ENCODE measurements at regions not wholly inside any gene's neighbourhood (a gene's known extent, or its start where the extent isn't known, plus 50 kb on each side); places are given as distances from the start of the nearest gene placed in this dataset.

DNA sequence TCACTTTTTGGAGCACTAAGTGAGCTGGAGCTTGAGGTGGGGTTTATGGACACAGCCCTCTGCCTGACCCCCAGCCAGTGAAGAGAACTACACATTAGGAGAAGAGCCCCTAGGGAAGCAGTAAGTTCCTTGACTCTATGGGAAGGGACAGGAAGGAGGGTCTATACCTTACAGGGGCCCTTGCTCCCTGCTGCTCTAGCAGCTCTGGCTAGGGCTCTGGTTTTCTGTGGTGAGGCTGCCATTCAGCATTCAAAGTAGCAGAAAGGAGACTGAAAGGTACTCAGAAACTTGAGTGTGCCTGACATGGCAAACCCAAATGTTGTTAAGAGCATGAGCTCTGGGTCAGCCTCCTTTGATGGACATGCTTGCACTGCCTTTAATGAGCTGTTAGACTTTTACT lies 144.0 kb upstream of the KIT start:
- Mint-ChIP-seq H3K27me3 (peaks cover 8% of the 10 kb centered on the region), H3K36me3 (ENCODE audit: low read depth) (no peaks in the 10 kb centered on the region), H3K27ac (no peak overlapping the region), H3K4me1 (no peaks in the 10 kb centered on the region), H3K4me3 (no peak overlapping the region)
- DNase-seq (no peak), ATAC-seq (no peak)
- no peaks in the 10 kb centered on the region for H3K9me3 ChIP-seq (ENCODE audit: control insufficient read depth, low read length, poor library complexity, severe bottlenecking)

DNA sequence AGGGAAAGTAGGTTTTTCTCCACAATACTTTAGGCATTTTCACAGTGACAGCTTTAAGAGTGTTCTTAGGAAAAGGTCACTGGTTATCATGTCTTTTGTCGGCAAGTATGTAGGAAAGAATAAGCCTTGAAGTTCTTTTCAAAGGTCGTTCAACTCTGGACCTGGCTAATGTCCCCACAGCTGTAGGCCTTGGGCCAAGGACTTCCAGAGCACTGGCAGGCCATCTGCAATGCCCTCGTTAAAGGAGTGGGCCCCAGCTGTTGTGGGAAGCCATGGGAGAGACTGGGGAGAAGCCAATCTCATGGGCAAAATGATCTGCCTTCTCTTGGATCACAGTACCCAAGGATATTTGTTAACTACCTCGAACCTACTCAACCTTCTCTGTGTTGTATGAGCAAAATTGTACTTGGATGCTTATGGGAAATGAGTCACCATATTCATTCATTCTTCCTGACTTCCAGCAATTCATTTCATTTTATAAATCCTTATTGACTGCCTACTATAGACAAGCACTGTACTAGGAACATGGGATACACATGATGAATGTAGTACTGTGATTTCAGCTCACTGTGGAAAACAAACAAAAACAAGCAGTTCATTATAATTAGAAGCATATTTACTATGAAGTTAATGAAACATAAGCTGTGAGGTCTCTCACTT lies 141.1 kb upstream of the KIT start:
- Mint-ChIP-seq H3K4me1 (no peaks in the 10 kb centered on the region), H3K27me3 (peaks cover 8% of the 10 kb centered on the region), H3K27ac (no peak overlapping the region), H3K4me3 (no peak overlapping the region), H3K36me3 (ENCODE audit: low read depth) (no peaks in the 10 kb centered on the region)
- H3K9me3 ChIP-seq (ENCODE audit: control insufficient read depth, low read length, poor library complexity, severe bottlenecking), result no peaks in the 10 kb centered on the region
- no peak for ATAC-seq
- DNase-seq, result no peak

DNA sequence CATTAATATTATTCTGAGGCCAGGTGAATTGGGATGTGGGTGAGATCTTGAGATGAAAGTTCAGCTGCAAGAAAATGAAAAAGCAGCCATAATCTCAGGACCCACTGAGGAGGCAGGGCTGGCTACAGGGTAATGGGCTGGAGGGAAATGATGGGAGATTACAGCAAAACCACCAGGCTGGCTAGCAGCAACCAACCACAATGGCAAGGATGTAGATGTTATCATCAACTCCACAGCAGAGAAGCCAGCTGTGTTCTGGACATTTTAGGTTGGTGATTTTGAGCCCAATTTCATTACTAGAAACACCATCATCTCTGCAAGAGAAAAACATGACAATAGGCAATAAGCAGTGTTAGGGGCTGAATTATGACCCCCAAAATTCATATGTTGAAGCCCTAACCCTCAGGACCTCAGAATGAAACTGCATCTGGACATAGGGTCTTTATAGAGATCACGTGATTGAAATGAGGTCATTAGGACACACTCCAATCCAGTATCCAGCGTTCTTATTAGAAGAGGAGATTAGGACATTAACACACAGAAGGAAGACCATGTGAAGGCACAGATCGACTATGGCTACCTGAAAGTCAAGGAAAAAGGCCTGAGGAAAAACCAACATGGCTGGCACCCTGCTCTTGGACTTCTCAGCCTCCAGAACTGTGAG lies 139.8 kb upstream of the KIT start:
- Mint-ChIP-seq H3K4me3 (no peak overlapping the region), H3K4me1 (no peaks in the 10 kb centered on the region), H3K27me3 (peaks cover 8% of the 10 kb centered on the region), H3K27ac (no peak overlapping the region), H3K36me3 (ENCODE audit: low read depth) (no peaks in the 10 kb centered on the region)
- ATAC-seq, result no peak
- no peak for DNase-seq
- H3K9me3 ChIP-seq (ENCODE audit: control insufficient read depth, low read length, poor library complexity, severe bottlenecking), result no peaks in the 10 kb centered on the region

DNA sequence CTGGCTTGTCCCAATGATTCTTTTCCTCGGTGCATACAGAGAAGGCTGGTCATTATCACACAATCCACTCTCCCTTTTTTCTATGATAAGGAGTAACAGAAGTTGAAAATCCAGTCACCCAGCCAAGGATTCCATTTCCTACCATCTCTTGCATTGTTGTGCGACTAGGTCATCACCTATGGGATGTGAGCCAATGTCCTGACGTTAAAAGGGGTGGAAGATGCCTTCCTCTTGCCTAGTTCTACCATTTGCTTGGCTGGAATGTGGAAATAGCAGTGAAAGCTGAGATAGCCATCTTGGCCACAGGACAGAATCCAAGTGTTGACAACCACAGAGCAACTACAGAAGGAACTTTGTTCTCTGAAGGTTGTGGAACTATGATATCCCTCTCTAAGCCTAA lies 132.2 kb upstream of the KIT start:
- H3K27me3 Mint-ChIP-seq, result peaks cover 7% of the 10 kb centered on the region
- no peaks in the 10 kb centered on the region for H3K9me3 ChIP-seq (ENCODE audit: control insufficient read depth, low read length, poor library complexity, severe bottlenecking)
- H3K36me3 Mint-ChIP-seq (ENCODE audit: low read depth), result no peaks in the 10 kb centered on the region

DNA sequence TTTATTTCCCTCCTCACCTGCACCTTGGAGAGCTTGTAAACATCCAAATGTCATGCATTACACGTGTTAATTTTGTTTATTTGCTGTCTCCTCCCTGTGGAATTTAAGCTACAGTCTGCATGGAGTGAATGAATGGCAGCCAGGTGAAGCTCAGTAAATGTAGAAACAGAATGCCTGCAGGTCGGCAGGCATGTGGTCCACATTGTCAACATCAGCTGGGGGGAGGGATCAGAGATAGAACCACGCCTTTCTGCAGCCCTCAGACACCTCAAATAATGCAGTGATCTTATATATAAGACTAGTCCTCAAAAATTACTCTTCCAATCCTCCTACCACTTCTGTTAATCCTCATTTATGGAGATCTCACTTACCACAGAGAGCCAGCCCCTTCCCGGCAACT lies 131.2 kb upstream of the KIT start:
- Mint-ChIP-seq H3K4me3 (no peak overlapping the region), H3K27me3 (peaks cover 7% of the 10 kb centered on the region), H3K27ac (no peak overlapping the region), H3K36me3 (ENCODE audit: low read depth) (no peaks in the 10 kb centered on the region), H3K4me1 (no peaks in the 10 kb centered on the region)
- H3K9me3 ChIP-seq (ENCODE audit: control insufficient read depth, low read length, poor library complexity, severe bottlenecking), result no peaks in the 10 kb centered on the region
- DNase-seq (no peak), ATAC-seq (no peak)

More for the DNA sequence above, 132.2 kb upstream of the KIT start:
- DNase-seq, result no peak
- Mint-ChIP-seq H3K4me1 (no peaks in the 10 kb centered on the region), H3K27ac (no peak overlapping the region), H3K4me3 (no peak overlapping the region)
- no peak for ATAC-seq

DNA sequence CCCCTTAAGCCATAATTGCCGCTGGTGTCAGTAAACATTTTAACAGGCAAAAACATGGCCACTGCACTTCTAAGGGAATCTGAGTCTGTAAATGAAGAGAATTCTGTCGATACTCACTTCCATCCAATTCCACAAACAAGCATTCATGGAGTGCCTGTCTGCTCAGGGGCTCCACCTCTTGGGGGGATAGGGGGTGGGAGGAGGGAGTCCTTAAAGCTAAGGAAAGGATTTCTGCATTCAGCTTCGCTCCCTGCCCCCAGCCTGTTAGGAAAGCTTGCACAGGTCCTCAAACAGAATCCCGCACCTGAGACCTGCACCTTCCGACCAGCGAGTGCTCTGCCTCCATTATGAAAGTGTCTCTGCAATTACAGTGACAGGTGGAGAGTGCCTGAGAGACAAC lies 130.2 kb upstream of the KIT start:
- Mint-ChIP-seq H3K4me1 (no peaks in the 10 kb centered on the region), H3K27ac (no peak overlapping the region), H3K36me3 (ENCODE audit: low read depth) (no peaks in the 10 kb centered on the region), H3K4me3 (no peak overlapping the region), H3K27me3 (peaks cover 7% of the 10 kb centered on the region)
- ATAC-seq (no peak), DNase-seq (no peak)
- H3K9me3 ChIP-seq (ENCODE audit: control insufficient read depth, low read length, poor library complexity, severe bottlenecking), result no peaks in the 10 kb centered on the region

DNA sequence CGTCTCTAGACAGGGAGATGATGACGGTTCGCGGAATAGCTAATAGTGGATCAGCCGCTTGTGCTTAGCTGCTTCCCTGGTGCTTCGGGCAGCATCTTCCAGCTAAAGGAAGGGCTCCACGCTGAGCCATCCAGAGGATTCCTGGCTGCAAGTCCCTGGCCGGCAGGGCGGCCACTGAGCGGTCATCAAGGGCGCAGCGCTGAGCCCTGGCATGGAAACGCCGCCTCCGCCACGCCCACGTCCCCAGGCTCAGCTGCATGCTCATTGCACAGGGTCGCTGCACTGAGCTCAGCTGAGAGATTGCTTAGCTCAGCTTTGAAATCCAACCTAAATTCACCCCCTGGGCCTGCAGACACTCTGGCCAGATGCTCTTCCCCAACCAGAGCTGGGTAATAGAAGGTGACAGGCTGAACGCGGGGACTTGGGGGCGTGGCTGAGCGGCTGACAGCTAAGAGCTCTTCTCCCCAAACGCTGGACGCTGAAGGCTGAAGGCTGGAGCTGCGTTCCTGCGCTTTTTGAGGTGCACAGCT lies 118.2 kb upstream of the KIT start:
- H3K9me3 ChIP-seq (ENCODE audit: control insufficient read depth, low read length, poor library complexity, severe bottlenecking), result no peaks in the 10 kb centered on the region
- peaks cover 26% of the 10 kb centered on the region for H3K27me3 Mint-ChIP-seq
- H3K27ac Mint-ChIP-seq, result no peak overlapping the region
- no peak for ATAC-seq
- DNase-seq, result no peak
- no peaks in the 10 kb centered on the region for H3K36me3 Mint-ChIP-seq (ENCODE audit: low read depth)
- no peaks in the 10 kb centered on the region for H3K4me1 Mint-ChIP-seq
- H3K4me3 Mint-ChIP-seq, result peak overlapping the region; percentile 45

DNA sequence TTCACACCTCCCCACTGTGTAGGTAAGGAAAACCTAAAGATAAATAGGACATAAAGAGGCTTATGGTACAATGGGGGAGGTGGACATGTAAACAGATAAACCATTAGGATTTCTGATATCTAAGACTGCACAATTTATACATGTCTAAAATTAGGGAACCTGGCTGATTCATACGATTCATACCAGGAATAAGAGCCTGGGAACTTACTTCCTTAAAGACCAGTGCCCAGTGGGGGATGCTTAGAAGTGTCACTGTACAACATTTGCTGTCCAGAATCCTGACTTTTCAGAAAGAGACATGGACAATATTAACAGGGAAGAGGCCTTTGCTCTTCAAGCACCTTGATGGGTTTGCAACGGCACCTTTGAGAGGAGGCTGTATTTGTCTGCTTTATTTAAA lies 116.8 kb upstream of the KIT start:
- ATAC-seq (no peak), DNase-seq (no peak)
- Mint-ChIP-seq H3K27ac (no peak overlapping the region), H3K27me3 (peaks cover 17% of the 10 kb centered on the region), H3K4me1 (no peaks in the 10 kb centered on the region), H3K4me3 (no peak overlapping the region), H3K36me3 (ENCODE audit: low read depth) (no peaks in the 10 kb centered on the region)
- H3K9me3 ChIP-seq (ENCODE audit: control insufficient read depth, low read length, poor library complexity, severe bottlenecking), result no peaks in the 10 kb centered on the region

DNA sequence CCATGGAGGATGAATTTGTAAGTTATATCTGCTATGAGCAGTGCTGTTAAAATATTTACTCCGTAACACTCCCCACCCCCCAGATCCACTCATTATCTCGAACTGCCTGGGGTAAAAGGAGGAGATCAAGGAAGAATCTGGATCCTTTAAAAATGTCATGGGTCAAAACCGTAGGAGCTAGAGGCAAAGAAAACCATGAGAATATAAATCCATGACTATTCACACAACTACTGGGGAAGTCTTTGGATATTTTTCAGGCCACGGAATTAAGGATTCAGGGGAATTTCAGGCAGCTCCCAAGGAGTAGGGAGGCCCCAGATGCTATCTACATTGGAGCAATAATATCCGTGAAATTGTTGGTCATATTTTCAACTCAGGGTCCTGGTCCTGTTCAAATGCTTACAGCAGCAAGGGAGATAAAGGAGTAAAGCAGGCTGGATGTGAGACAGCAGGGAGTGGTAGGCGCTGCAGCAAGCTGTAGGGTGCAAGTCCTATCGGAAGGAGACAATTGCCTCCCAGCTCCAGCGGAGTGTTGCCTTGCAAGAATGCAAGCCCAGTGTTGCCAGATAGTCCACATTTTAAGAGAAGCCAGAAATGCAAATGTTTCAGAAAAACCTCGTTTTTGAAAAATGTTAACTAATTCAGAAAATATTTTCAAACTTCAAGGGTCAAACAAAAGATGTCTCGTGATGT lies 116.2 kb upstream of the KIT start:
- no peaks in the 10 kb centered on the region for H3K9me3 ChIP-seq (ENCODE audit: control insufficient read depth, low read length, poor library complexity, severe bottlenecking)
- no peak for DNase-seq
- ATAC-seq, result no peak
- H3K27ac Mint-ChIP-seq, result no peak overlapping the region
- H3K4me3 Mint-ChIP-seq, result no peak overlapping the region
- no peaks in the 10 kb centered on the region for H3K4me1 Mint-ChIP-seq
- H3K27me3 Mint-ChIP-seq, result peaks cover 17% of the 10 kb centered on the region
- H3K36me3 Mint-ChIP-seq (ENCODE audit: low read depth), result no peaks in the 10 kb centered on the region

DNA sequence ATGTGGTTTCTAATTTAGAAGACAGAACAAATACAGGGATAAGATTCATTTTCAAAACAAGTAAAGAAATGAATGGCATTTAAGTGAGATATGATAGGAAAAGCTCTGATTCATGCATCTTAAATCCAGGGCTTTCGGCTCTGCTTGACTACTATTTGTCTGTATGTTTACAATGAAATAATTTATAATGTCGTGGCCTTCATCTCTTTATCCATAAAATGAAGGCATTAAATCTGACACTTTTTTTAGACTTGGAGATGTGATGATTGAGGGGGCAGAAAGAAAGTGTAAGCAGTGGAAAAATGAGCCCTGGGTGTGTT lies 115.7 kb upstream of the KIT start:
- no peaks in the 10 kb centered on the region for H3K36me3 Mint-ChIP-seq (ENCODE audit: low read depth)
- DNase-seq (no peak), ATAC-seq (no peak)
- H3K4me1 Mint-ChIP-seq, result no peaks in the 10 kb centered on the region
- H3K27me3 Mint-ChIP-seq, result peaks cover 17% of the 10 kb centered on the region
- no peak overlapping the region for H3K4me3 Mint-ChIP-seq
- H3K27ac Mint-ChIP-seq, result no peak overlapping the region
- H3K9me3 ChIP-seq (ENCODE audit: control insufficient read depth, low read length, poor library complexity, severe bottlenecking), result no peaks in the 10 kb centered on the region

DNA sequence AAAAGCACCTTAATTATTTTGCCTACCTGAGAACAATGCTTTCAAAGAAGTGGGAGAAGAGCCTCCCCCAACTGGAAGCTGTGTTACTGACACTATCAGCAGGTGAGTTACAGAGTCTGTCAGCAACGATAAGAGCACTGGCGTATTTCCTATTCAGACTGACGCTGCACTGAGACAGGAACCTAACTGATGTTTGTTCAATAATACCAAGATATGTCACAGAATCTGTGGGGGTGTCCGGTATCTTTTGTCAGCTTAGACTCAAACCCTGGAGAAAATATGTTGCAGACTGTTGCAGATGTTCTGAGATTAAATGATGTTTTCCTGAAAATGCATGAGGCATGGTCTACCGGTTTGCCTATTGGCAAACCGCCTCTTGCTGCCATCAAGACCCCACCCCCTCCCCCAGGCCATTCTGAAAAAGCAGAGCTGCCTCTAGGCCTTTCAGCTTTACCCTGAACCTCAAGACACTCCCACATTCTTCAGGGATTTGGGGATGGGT lies 115.2 kb upstream of the KIT start:
- DNase-seq, result no peak
- Mint-ChIP-seq H3K36me3 (ENCODE audit: low read depth) (no peaks in the 10 kb centered on the region), H3K27ac (no peak overlapping the region), H3K27me3 (peaks cover 17% of the 10 kb centered on the region), H3K4me1 (no peaks in the 10 kb centered on the region), H3K4me3 (no peak overlapping the region)
- H3K9me3 ChIP-seq (ENCODE audit: control insufficient read depth, low read length, poor library complexity, severe bottlenecking), result no peaks in the 10 kb centered on the region
- no peak for ATAC-seq

DNA sequence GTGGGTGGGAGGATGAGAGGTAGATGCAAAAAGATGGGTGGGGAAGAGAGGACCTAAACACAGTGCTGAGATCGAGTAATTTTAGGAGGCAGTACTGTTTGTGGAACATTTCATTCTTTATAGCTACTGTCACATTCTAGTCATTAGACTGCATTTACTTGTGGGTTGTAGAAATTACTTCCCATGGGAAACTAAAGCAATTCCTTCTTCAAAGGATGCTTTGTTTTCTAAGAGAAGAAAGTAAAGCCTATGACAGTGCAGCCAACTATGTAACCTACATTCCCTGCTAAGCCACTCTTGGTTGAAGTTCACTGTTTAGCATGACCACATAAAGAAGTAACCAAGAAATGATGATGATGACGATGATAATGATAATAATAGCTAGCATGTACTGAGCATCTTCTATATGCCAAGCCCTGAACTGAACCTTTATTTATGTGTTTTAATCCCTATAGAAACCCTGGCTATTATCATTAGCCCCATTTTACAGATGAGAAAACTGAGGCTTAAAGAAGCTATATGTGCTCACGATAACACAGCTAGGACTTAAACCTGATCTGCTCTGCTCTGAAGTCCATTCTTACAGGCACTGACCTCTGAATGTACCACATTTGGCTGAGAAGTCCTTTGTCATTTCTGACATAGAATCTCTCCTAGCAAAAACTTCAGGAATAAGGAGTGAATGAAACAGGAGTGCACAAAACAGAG lies 114.5 kb upstream of the KIT start:
- Mint-ChIP-seq H3K27ac (no peak overlapping the region), H3K27me3 (peaks cover 17% of the 10 kb centered on the region), H3K36me3 (ENCODE audit: low read depth) (no peaks in the 10 kb centered on the region), H3K4me3 (no peak overlapping the region), H3K4me1 (no peaks in the 10 kb centered on the region)
- no peak for DNase-seq
- no peaks in the 10 kb centered on the region for H3K9me3 ChIP-seq (ENCODE audit: control insufficient read depth, low read length, poor library complexity, severe bottlenecking)
- ATAC-seq, result no peak

Data from T-helper 17 cell (primary cell).